Stimulated activated CD8-positive, alpha-beta memory T cell treated with anti-CD3 and anti-CD28 coated beads, Interleukin-7, amount 100 ng/mL, for 4 hours (primary cell): ENCODE measurements at regions not wholly inside any gene's neighbourhood (a gene's known extent, or its start where the extent isn't known, plus 50 kb on each side); places are given as distances from the start of the nearest gene placed in this dataset.
"Not testable (repeated sequence)": the region's sequence is repeated elsewhere in the genome, so short reads cannot be mapped to it uniquely, and the experiment has no call there.

Experiments used
- DNase-seq, 2 donors: peaks; one replicate each; pipeline ENCODE4 v3.0.0-alpha.2; 2020; ENCODE audit warnings: low read depth in 2 of 2

GRCh38 chr6:165846123-165846966 lies 183.3 kb upstream of the PDE10A start:
- no peak for DNase-seq

- no peak for DNase-seq
Measured at GRCh38 chr6:165845493-165845892, 182.5 kb upstream of the PDE10A start.

GRCh38 chr6:165844801-165845364 lies 181.8 kb upstream of the PDE10A start:
- no peak for DNase-seq

- DNase-seq: no peak
Measured at GRCh38 chr6:165844232-165844631, 181.2 kb upstream of the PDE10A start.

GRCh38 chr6:165843568-165844113 lies 180.6 kb upstream of the PDE10A start:
- no peak for DNase-seq

GRCh38 chr6:165843121-165843520 lies 180.1 kb upstream of the PDE10A start:
- no peak for DNase-seq

GRCh38 chr6:165842281-165842936 lies 179.4 kb upstream of the PDE10A start:
- DNase-seq: no peak

GRCh38 chr6:165841153-165841558 lies 178.1 kb upstream of the PDE10A start:
- no peak for DNase-seq

GRCh38 chr6:165837948-165838745 lies 175.1 kb upstream of the PDE10A start:
- DNase-seq: no peak

- not testable (repeated sequence) for DNase-seq
Measured at GRCh38 chr6:165836648-165837047, 173.6 kb upstream of the PDE10A start.

- DNase-seq: no peak
Measured at GRCh38 chr6:165835410-165835851, 172.4 kb upstream of the PDE10A start.

- DNase-seq: no peak
Measured at GRCh38 chr6:165834613-165835259, 171.7 kb upstream of the PDE10A start.

GRCh38 chr6:165833355-165833754 lies 170.3 kb upstream of the PDE10A start:
- no peak for DNase-seq

GRCh38 chr6:165831812-165832510 lies 168.9 kb upstream of the PDE10A start:
- no peak for DNase-seq

GRCh38 chr6:165830761-165831160 lies 167.7 kb upstream of the PDE10A start:
- DNase-seq: no peak

- DNase-seq: no peak
Measured at GRCh38 chr6:165829376-165829775, 166.3 kb upstream of the PDE10A start.

GRCh38 chr6:165827190-165827518 lies 164.1 kb upstream of the PDE10A start:
- DNase-seq: no peak

- no peak for DNase-seq
Measured at GRCh38 chr6:165826487-165827189, 163.6 kb upstream of the PDE10A start.

- DNase-seq: no peak
Measured at GRCh38 chr6:165825256-165825815, 162.3 kb upstream of the PDE10A start.
